ENCODE measurements at regions not wholly inside any gene's neighbourhood (a gene's known extent, or its start where the extent isn't known, plus 50 kb on each side); places are given as distances from the start of the nearest gene placed in this dataset.

- H3K4me1 ChIP-seq (ENCODE audit: control insufficient read depth, insufficient read depth, low read length): no peaks in the 10 kb centered on the region
- H3K27ac ChIP-seq (ENCODE audit: low read depth, low read length): no peak overlapping the region
- no peaks in the 10 kb centered on the region for H3K36me3 ChIP-seq (ENCODE audit: control insufficient read depth, insufficient read depth, low read length)
- H3K27me3 ChIP-seq (ENCODE audit: control insufficient read depth, insufficient read depth, low read length): peaks cover 1% of the 10 kb centered on the region; the same call in 1 of the 2 replicates
- H3K4me3 ChIP-seq (ENCODE audit: low read depth, low read length): no peak overlapping the region
- H3K9ac ChIP-seq (ENCODE audit: low read depth, low read length): no peak overlapping the region
- no peaks in the 10 kb centered on the region for H3K9me3 ChIP-seq (ENCODE audit: control insufficient read depth, insufficient read depth, low read length)
These were observed 68.5 kb upstream of the CDH5 start for GRCh38 chr16:66298006-66298405.

- Histone ChIP-seq H3K9me3 (ENCODE audit: control insufficient read depth, insufficient read depth, low read length) (no peaks in the 10 kb centered on the region), H3K36me3 (ENCODE audit: control insufficient read depth, insufficient read depth, low read length) (no peaks in the 10 kb centered on the region), H3K9ac (ENCODE audit: low read depth, low read length) (no peak overlapping the region), H3K27me3 (ENCODE audit: control insufficient read depth, insufficient read depth, low read length) (peaks cover 3% of the 10 kb centered on the region; the same call in 1 of the 2 replicates), H3K4me3 (ENCODE audit: low read depth, low read length) (no peak overlapping the region), H3K4me1 (ENCODE audit: control insufficient read depth, insufficient read depth, low read length) (no peaks in the 10 kb centered on the region), H3K27ac (ENCODE audit: low read depth, low read length) (no peak overlapping the region)
These were observed 69.9 kb upstream of the CDH5 start for GRCh38 chr16:66296591-66296990.

- Histone ChIP-seq H3K9me3 (ENCODE audit: control insufficient read depth, insufficient read depth, low read length) (no peaks in the 10 kb centered on the region), H3K4me3 (ENCODE audit: low read depth, low read length) (no peak overlapping the region), H3K36me3 (ENCODE audit: control insufficient read depth, insufficient read depth, low read length) (no peaks in the 10 kb centered on the region), H3K27me3 (ENCODE audit: control insufficient read depth, insufficient read depth, low read length) (peaks cover 3% of the 10 kb centered on the region; the same call in 1 of the 2 replicates), H3K9ac (ENCODE audit: low read depth, low read length) (no peak overlapping the region), H3K27ac (ENCODE audit: low read depth, low read length) (no peak overlapping the region), H3K4me1 (ENCODE audit: control insufficient read depth, insufficient read depth, low read length) (no peaks in the 10 kb centered on the region)
These were observed 70.5 kb upstream of the CDH5 start for GRCh38 chr16:66295761-66296546.

GRCh38 chr16:66295213-66295612 lies 71.3 kb upstream of the CDH5 start:
- no peak overlapping the region for H3K27ac ChIP-seq (ENCODE audit: low read depth, low read length)
- no peak overlapping the region for H3K4me3 ChIP-seq (ENCODE audit: low read depth, low read length)
- H3K27me3 ChIP-seq (ENCODE audit: control insufficient read depth, insufficient read depth, low read length): peaks cover 3% of the 10 kb centered on the region; the same call in 1 of the 2 replicates
- no peaks in the 10 kb centered on the region for H3K9me3 ChIP-seq (ENCODE audit: control insufficient read depth, insufficient read depth, low read length)
- no peaks in the 10 kb centered on the region for H3K4me1 ChIP-seq (ENCODE audit: control insufficient read depth, insufficient read depth, low read length)
- H3K36me3 ChIP-seq (ENCODE audit: control insufficient read depth, insufficient read depth, low read length): no peaks in the 10 kb centered on the region
- no peak overlapping the region for H3K9ac ChIP-seq (ENCODE audit: low read depth, low read length)

- H3K4me1 ChIP-seq (ENCODE audit: control insufficient read depth, insufficient read depth, low read length): no peaks in the 10 kb centered on the region
- H3K4me3 ChIP-seq (ENCODE audit: low read depth, low read length): no peak overlapping the region
- no peaks in the 10 kb centered on the region for H3K36me3 ChIP-seq (ENCODE audit: control insufficient read depth, insufficient read depth, low read length)
- H3K27me3 ChIP-seq (ENCODE audit: control insufficient read depth, insufficient read depth, low read length): peaks cover 3% of the 10 kb centered on the region; the same call in 1 of the 2 replicates
- no peak overlapping the region for H3K27ac ChIP-seq (ENCODE audit: low read depth, low read length)
- H3K9me3 ChIP-seq (ENCODE audit: control insufficient read depth, insufficient read depth, low read length): no peaks in the 10 kb centered on the region
- no peak overlapping the region for H3K9ac ChIP-seq (ENCODE audit: low read depth, low read length)
These were observed 72.0 kb upstream of the CDH5 start for GRCh38 chr16:66294507-66294906.

- no peak overlapping the region for H3K4me3 ChIP-seq (ENCODE audit: low read depth, low read length)
- peaks cover 3% of the 10 kb centered on the region; the same call in 1 of the 2 replicates for H3K27me3 ChIP-seq (ENCODE audit: control insufficient read depth, insufficient read depth, low read length)
- H3K27ac ChIP-seq (ENCODE audit: low read depth, low read length): no peak overlapping the region
- no peaks in the 10 kb centered on the region for H3K4me1 ChIP-seq (ENCODE audit: control insufficient read depth, insufficient read depth, low read length)
- no peaks in the 10 kb centered on the region for H3K36me3 ChIP-seq (ENCODE audit: control insufficient read depth, insufficient read depth, low read length)
- H3K9ac ChIP-seq (ENCODE audit: low read depth, low read length): no peak overlapping the region
- H3K9me3 ChIP-seq (ENCODE audit: control insufficient read depth, insufficient read depth, low read length): no peaks in the 10 kb centered on the region
These were observed 72.6 kb upstream of the CDH5 start for GRCh38 chr16:66293932-66294331.

- H3K4me3 ChIP-seq (ENCODE audit: low read depth, low read length): no peak overlapping the region
- peaks cover 3% of the 10 kb centered on the region; the same call in 1 of the 2 replicates for H3K27me3 ChIP-seq (ENCODE audit: control insufficient read depth, insufficient read depth, low read length)
- no peaks in the 10 kb centered on the region for H3K4me1 ChIP-seq (ENCODE audit: control insufficient read depth, insufficient read depth, low read length)
- H3K9me3 ChIP-seq (ENCODE audit: control insufficient read depth, insufficient read depth, low read length): no peaks in the 10 kb centered on the region
- H3K36me3 ChIP-seq (ENCODE audit: control insufficient read depth, insufficient read depth, low read length): no peaks in the 10 kb centered on the region
- H3K27ac ChIP-seq (ENCODE audit: low read depth, low read length): no peak overlapping the region
- H3K9ac ChIP-seq (ENCODE audit: low read depth, low read length): no peak overlapping the region
These were observed 73.2 kb upstream of the CDH5 start for GRCh38 chr16:66293207-66293735.

- Histone ChIP-seq H3K9me3 (ENCODE audit: control insufficient read depth, insufficient read depth, low read length) (no peaks in the 10 kb centered on the region), H3K4me1 (ENCODE audit: control insufficient read depth, insufficient read depth, low read length) (no peaks in the 10 kb centered on the region), H3K4me3 (ENCODE audit: low read depth, low read length) (no peak overlapping the region), H3K9ac (ENCODE audit: low read depth, low read length) (no peak overlapping the region), H3K27me3 (ENCODE audit: control insufficient read depth, insufficient read depth, low read length) (peaks cover 3% of the 10 kb centered on the region; the same call in 1 of the 2 replicates), H3K27ac (ENCODE audit: low read depth, low read length) (no peak overlapping the region), H3K36me3 (ENCODE audit: control insufficient read depth, insufficient read depth, low read length) (no peaks in the 10 kb centered on the region)
These were observed 74.1 kb upstream of the CDH5 start for GRCh38 chr16:66292241-66292935.

- H3K4me1 ChIP-seq (ENCODE audit: control insufficient read depth, insufficient read depth, low read length): no peaks in the 10 kb centered on the region
- H3K36me3 ChIP-seq (ENCODE audit: control insufficient read depth, insufficient read depth, low read length): no peaks in the 10 kb centered on the region
- peaks cover 3% of the 10 kb centered on the region; the same call in 1 of the 2 replicates for H3K27me3 ChIP-seq (ENCODE audit: control insufficient read depth, insufficient read depth, low read length)
- no peak overlapping the region for H3K27ac ChIP-seq (ENCODE audit: low read depth, low read length)
- no peak overlapping the region for H3K9ac ChIP-seq (ENCODE audit: low read depth, low read length)
- H3K4me3 ChIP-seq (ENCODE audit: low read depth, low read length): no peak overlapping the region
- H3K9me3 ChIP-seq (ENCODE audit: control insufficient read depth, insufficient read depth, low read length): no peaks in the 10 kb centered on the region
These were observed 74.7 kb upstream of the CDH5 start for GRCh38 chr16:66291833-66292232.

- Histone ChIP-seq H3K36me3 (ENCODE audit: control insufficient read depth, insufficient read depth, low read length) (no peaks in the 10 kb centered on the region), H3K9me3 (ENCODE audit: control insufficient read depth, insufficient read depth, low read length) (no peaks in the 10 kb centered on the region), H3K4me1 (ENCODE audit: control insufficient read depth, insufficient read depth, low read length) (no peaks in the 10 kb centered on the region), H3K27me3 (ENCODE audit: control insufficient read depth, insufficient read depth, low read length) (peaks cover 3% of the 10 kb centered on the region; the same call in 1 of the 2 replicates), H3K27ac (ENCODE audit: low read depth, low read length) (no peak overlapping the region), H3K9ac (ENCODE audit: low read depth, low read length) (no peak overlapping the region), H3K4me3 (ENCODE audit: low read depth, low read length) (no peak overlapping the region)
These were observed 76.1 kb upstream of the CDH5 start for GRCh38 chr16:66290431-66290830.

GRCh38 chr16:66289986-66290385 lies 76.5 kb upstream of the CDH5 start:
- Histone ChIP-seq H3K4me3 (ENCODE audit: low read depth, low read length) (no peak overlapping the region), H3K9me3 (ENCODE audit: control insufficient read depth, insufficient read depth, low read length) (no peaks in the 10 kb centered on the region), H3K27me3 (ENCODE audit: control insufficient read depth, insufficient read depth, low read length) (peaks cover 3% of the 10 kb centered on the region; the same call in 1 of the 2 replicates)

More at GRCh38 chr16:66289986-66290385, 76.5 kb upstream of the CDH5 start:
- Histone ChIP-seq H3K9ac (ENCODE audit: low read depth, low read length) (no peak overlapping the region), H3K4me1 (ENCODE audit: control insufficient read depth, insufficient read depth, low read length) (no peaks in the 10 kb centered on the region), H3K27ac (ENCODE audit: low read depth, low read length) (no peak overlapping the region), H3K36me3 (ENCODE audit: control insufficient read depth, insufficient read depth, low read length) (no peaks in the 10 kb centered on the region)

All from HUES48 (cell line).